A673 (cell line): ENCODE measurements at regions not wholly inside any gene's neighbourhood (a gene's known extent, or its start where the extent isn't known, plus 50 kb on each side); places are given as distances from the start of the nearest gene placed in this dataset.

Experiments
- BruUV-seq: library from RNA; stranded (reverse); fragments of 400-500 nt; replicated peaks from 2 replicates; lab custom pipeline; 2021; lab: Mats Ljungman, UMichigan
- CTCF ChIA-PET: fragments of 300-600 bp; sonication (Branson Sonifier 250); formaldehyde crosslinking; loops from one replicate; lab custom pipeline; 2022; ENCODE audit warnings: antibody characterized with exemption; lab: Charles Lee
- POLR2A ChIA-PET: fragments of 300-600 bp; sonication (Branson Sonifier 250); formaldehyde crosslinking; loops from one replicate; lab custom pipeline; 2022; ENCODE audit warnings: antibody characterized with exemption; ENCODE audit not compliant: low non-redundant PET; lab: Charles Lee
- DNase-seq: peaks from one replicate; pipeline ENCODE4 v3.0.0-alpha.2; 2015; ENCODE audit warnings: low spot score
- H3K27ac ChIP-seq: fragments of 200-600 bp; sonication (generic); 2 replicates; pipeline ENCODE4 v1.5.1; 2016; ENCODE audit warnings: mixed run types, low read depth, mild to moderate bottlenecking, mixed read lengths, antibody characterized with exemption, low read length; ENCODE audit not compliant: poor library complexity, severe bottlenecking
- H3K27me3 ChIP-seq: fragments of 200-600 bp; sonication (generic); replicated peaks from 2 replicates; pipeline ENCODE4 v1.6.1; 2017; ENCODE audit warnings: mixed run types, low read depth, mild to moderate bottlenecking, mixed read lengths, antibody characterized with exemption, low read length; ENCODE audit not compliant: insufficient read depth, poor library complexity
- H3K36me3 ChIP-seq: fragments of 200-600 bp; sonication (generic); 2 replicates; pipeline ENCODE4 v1.6.1; 2016; ENCODE audit warnings: mixed run types, mild to moderate bottlenecking, mixed read lengths, antibody characterized with exemption, low read length; ENCODE audit not compliant: insufficient read depth, poor library complexity, severe bottlenecking
- H3K4me1 ChIP-seq: fragments of 200-600 bp; sonication (generic); 2 replicates; pipeline ENCODE4 v1.6.1; 2017; ENCODE audit warnings: mixed run types, mild to moderate bottlenecking, mixed read lengths, antibody characterized with exemption, low read length; ENCODE audit not compliant: insufficient read depth, poor library complexity, severe bottlenecking
- H3K4me3 ChIP-seq: fragments of 200-600 bp; sonication (generic); 2 replicates; pipeline ENCODE4 v1.5.1; 2016; ENCODE audit warnings: low read depth, mixed run types, mild to moderate bottlenecking, mixed read lengths, low read length; ENCODE audit not compliant: poor library complexity, severe bottlenecking
- H3K9me3 ChIP-seq: fragments of 200-600 bp; sonication (generic); 2 replicates; pipeline ENCODE4 v1.6.1; 2016; ENCODE audit warnings: mixed run types, low read depth, mild to moderate bottlenecking, mixed read lengths, antibody characterized with exemption, low read length; ENCODE audit not compliant: poor library complexity, severe bottlenecking
- EZH2 ChIP-seq: fragments of 200-600 bp; sonication (generic); IDR thresholded peaks from 2 replicates; pipeline ENCODE4 v1.6.1; 2017; ENCODE audit warnings: borderline replicate concordance, low read depth, mild to moderate bottlenecking, mixed read lengths, antibody characterized with exemption, low read length; ENCODE audit not compliant: poor library complexity, severe bottlenecking
- intact Hi-C: fragments of 100-400 bp; cut with micrococcal nuclease; formaldehyde crosslinking; loops from one replicate; pipeline ENCODE4 v1.10.0; 2022; ENCODE audit not compliant: unreplicated experiment
- TF ChIP-seq, protein P1 (sequence below): fragments of 300-800, 200-600 bp; sonication (generic); conservative IDR thresholded peaks from 2 replicates; pipeline ENCODE4 v1.5.1; 2017; ENCODE audit warnings: low read depth, mild to moderate bottlenecking, antibody characterized with exemption, low read length, moderate library complexity, mixed read lengths

DNA sequence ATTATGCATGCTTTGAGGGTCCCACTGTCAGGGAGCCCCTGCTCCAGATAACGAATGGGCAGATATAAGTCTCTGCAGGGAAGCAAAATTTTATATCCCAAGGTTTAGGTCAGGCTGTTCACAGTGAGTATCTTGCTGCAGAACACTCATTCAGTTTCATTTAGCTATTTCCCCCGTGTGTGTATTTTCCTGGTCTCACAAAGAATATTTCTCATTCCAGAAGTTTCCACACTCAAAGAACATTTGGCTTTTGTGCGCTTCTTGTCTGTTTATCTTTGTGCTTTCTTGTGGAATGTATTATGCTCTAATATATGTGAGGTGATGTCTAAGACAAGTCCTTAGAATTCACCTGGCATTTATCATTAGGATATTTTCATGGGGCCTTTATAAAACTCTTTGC, 140.4 kb upstream of the MMADHC start:
- no TSS peak for BruUV-seq
- Histone ChIP-seq H3K4me3 (no peak overlapping the region), H3K36me3 (no peaks in the 10 kb centered on the region), H3K9me3 (no peaks in the 10 kb centered on the region), H3K27me3 (peaks cover 19% of the 10 kb centered on the region), H3K27ac (no peak overlapping the region), H3K4me1 (peaks cover 23% of the 10 kb centered on the region)
- TF ChIP-seq, protein P1, sequence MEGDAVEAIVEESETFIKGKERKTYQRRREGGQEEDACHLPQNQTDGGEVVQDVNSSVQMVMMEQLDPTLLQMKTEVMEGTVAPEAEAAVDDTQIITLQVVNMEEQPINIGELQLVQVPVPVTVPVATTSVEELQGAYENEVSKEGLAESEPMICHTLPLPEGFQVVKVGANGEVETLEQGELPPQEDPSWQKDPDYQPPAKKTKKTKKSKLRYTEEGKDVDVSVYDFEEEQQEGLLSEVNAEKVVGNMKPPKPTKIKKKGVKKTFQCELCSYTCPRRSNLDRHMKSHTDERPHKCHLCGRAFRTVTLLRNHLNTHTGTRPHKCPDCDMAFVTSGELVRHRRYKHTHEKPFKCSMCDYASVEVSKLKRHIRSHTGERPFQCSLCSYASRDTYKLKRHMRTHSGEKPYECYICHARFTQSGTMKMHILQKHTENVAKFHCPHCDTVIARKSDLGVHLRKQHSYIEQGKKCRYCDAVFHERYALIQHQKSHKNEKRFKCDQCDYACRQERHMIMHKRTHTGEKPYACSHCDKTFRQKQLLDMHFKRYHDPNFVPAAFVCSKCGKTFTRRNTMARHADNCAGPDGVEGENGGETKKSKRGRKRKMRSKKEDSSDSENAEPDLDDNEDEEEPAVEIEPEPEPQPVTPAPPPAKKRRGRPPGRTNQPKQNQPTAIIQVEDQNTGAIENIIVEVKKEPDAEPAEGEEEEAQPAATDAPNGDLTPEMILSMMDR: no peak
- no peak for TF ChIP-seq EZH2
- CTCF ChIA-PET: no interaction called here
- POLR2A ChIA-PET: no interaction called here
- no peak for DNase-seq
- intact Hi-C loops: no loop called here

- H3K27me3 ChIP-seq: peaks cover 26% of the 10 kb centered on the region
- POLR2A ChIA-PET: no interaction called here
- no peak overlapping the region for H3K27ac ChIP-seq
- DNase-seq: peak; percentile 15
- H3K4me1 ChIP-seq: peaks cover 16% of the 10 kb centered on the region
- H3K4me3 ChIP-seq: no peak overlapping the region
- CTCF ChIA-PET: no interaction called here
- no peak for TF ChIP-seq EZH2
- TF ChIP-seq, protein P1: no peak
- no TSS peak for BruUV-seq
- intact Hi-C loops: no loop called here
- no peaks in the 10 kb centered on the region for H3K36me3 ChIP-seq
- H3K9me3 ChIP-seq: no peaks in the 10 kb centered on the region
Measured at GRCh38 chr2:149725234-149725633, 137.7 kb upstream of the MMADHC start.

- no peak for DNase-seq
- intact Hi-C loops: no loop called here
- H3K4me3 ChIP-seq: no peak overlapping the region
- ChIA-PET POLR2A (interaction anchor here (0.7 kb wide), 1 partner anchor 32 kb away, joined by 3 read pairs; no protein-coding TSS in a partner anchor), CTCF (no interaction called here)
- H3K9me3 ChIP-seq: no peaks in the 10 kb centered on the region
- H3K4me1 ChIP-seq: peaks cover 16% of the 10 kb centered on the region
- no peak overlapping the region for H3K27ac ChIP-seq
- H3K36me3 ChIP-seq: no peaks in the 10 kb centered on the region
- H3K27me3 ChIP-seq: peaks cover 26% of the 10 kb centered on the region
- no TSS peak for BruUV-seq
- TF ChIP-seq, protein P1: no peak
- TF ChIP-seq EZH2: no peak
Measured at GRCh38 chr2:149724091-149724490, 136.5 kb upstream of the MMADHC start.
